ENCODE measurements at regions not wholly inside any gene's neighbourhood (a gene's known extent, or its start where the extent isn't known, plus 50 kb on each side); places are given as distances from the start of the nearest gene placed in this dataset.

DNA sequence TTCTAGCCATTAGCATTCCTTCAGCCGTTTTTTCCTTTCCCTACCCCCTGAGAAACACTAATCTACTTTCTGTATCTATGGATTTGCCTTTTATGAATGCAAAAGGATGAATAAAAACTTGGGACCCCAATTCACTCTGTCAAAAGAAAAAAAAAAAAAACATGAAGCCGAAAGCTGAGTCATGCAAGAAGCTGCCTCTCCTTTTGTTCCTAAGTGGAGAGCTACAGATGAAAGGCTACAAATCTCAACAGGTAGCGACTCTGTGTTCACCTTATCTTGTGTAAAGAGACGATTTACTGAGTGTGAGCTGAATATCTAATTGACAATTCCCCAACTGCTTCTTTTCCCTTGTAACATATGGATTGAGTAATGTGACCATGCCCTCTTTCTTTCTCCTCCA is 1072.8 kb downstream of the UQCRFS1 start:
- Histone ChIP-seq H3K23ac (ENCODE audit: insufficient read length, low read depth, low read length) (no peak overlapping the region), H3K4me1 (ENCODE audit: insufficient read depth, low read length) (no peaks in the 10 kb centered on the region), H2BK120ac (ENCODE audit: low read depth, low read length, poor library complexity, severe bottlenecking) (no peak overlapping the region), H3T11ph (ENCODE audit: low read length) (no peak overlapping the region), H3K27ac (ENCODE audit: insufficient read length, low read depth, low read length) (no peak overlapping the region), H3K9ac (ENCODE audit: extremely low read depth, insufficient read length, low read length) (no peak overlapping the region), H3K9me3 (ENCODE audit: control insufficient read depth, low read depth, low read length) (no peaks in the 10 kb centered on the region), H2AK5ac (ENCODE audit: insufficient read length, low read length) (no peak overlapping the region), H3K18ac (ENCODE audit: insufficient read length, low read depth, low read length) (no peak overlapping the region), H3K56ac (ENCODE audit: insufficient read length, low read depth, low read length) (no peak overlapping the region), H3K14ac (ENCODE audit: insufficient read depth, low read length) (no peak overlapping the region), H3K79me2 (ENCODE audit: insufficient read depth, low read length) (no peaks in the 10 kb centered on the region), H2BK12ac (ENCODE audit: insufficient read length, low read depth, low read length) (no peak overlapping the region), H2BK5ac (ENCODE audit: insufficient read length, low read length) (no peak overlapping the region), H4K8ac (replicated peaks; ENCODE audit: insufficient read length, low read depth, low read length) (no peak overlapping the region), H2BK15ac (ENCODE audit: low read depth, low read length) (no peak overlapping the region), H3K79me1 (ENCODE audit: insufficient read depth, low read depth, low read length, poor library complexity, severe bottlenecking) (no peaks in the 10 kb centered on the region), H3K23me2 (ENCODE audit: insufficient read length, low read depth, low read length, poor library complexity, severe bottlenecking) (no peaks in the 10 kb centered on the region), H4K20me1 (ENCODE audit: control insufficient read depth, insufficient read depth, insufficient read length) (no peaks in the 10 kb centered on the region), H3K4me2 (ENCODE audit: insufficient read depth, insufficient read length, low read length) (no peak overlapping the region), H4K5ac (ENCODE audit: insufficient read length, low read depth, low read length) (no peak overlapping the region), H3K4ac (ENCODE audit: low read depth, low read length) (no peak overlapping the region), H4K91ac (ENCODE audit: insufficient read length, low read depth, low read length) (no peak overlapping the region), H3K27me3 (ENCODE audit: insufficient read depth, low read length) (no peaks in the 10 kb centered on the region), H2AFZ (ENCODE audit: low read length) (no peak overlapping the region), H2BK20ac (ENCODE audit: low read depth, low read length, poor library complexity, severe bottlenecking) (no peak overlapping the region)
- no peak for TF ChIP-seq CTCF (conservative IDR thresholded peaks at IDR 0.05)
- H3K4me1 Mint-ChIP-seq, result peaks cover 15 to 18% of the 10 kb centered on the region in 2 experiments
- peaks cover 0 to 6% of the 10 kb centered on the region in 2 experiments; a peak in 2 of 5 replicates for H3K9me3 Mint-ChIP-seq
- peak overlapping the region in 1 of 3 experiments; percentile 89; a peak in 1 of 7 replicates for H3K27ac Mint-ChIP-seq
- no peak overlapping the region for H3K4me3 Mint-ChIP-seq
- no peaks in the 10 kb centered on the region; a peak in 1 of 7 replicates for H3K36me3 Mint-ChIP-seq (ENCODE audit: insufficient read depth in 1 of 3, low read depth in 3 of 3)
- WGBS (ENCODE audit: extremely low coverage, insufficient read length, low lambda C conversion rate), result no CpG with 5 or more reads among the region's 4 CpGs
- H3K27me3 Mint-ChIP-seq (ENCODE audit: low read depth), result no peaks in the 10 kb centered on the region; the same call in 1 of the 2 replicates
- DNase-seq, result no peak
